ENCODE measurements at regions not wholly inside any gene's neighbourhood (a gene's known extent, or its start where the extent isn't known, plus 50 kb on each side); places are given as distances from the start of the nearest gene placed in this dataset.

DNA sequence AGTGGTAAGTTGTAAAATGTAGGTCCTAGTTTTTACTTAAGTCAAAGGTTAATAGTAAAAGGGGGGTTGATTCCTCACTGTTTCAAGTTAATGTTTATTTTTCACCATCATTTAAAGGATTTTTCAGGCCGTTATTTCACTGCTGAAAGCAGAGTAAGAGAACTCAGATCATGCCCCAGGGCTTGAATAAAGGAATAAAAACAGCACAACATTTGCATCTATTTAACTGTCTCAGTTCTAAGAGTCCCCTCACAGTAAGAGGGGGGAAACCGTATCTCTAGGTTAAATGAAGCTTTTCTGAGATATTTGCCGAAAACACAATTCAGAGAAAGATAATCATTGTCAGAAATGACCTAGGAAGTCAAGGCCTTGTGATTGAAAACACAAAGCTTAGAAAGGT, 138.2 kb upstream of the KCTD1 start:
- H3K27me3 ChIP-seq: no peaks in the 10 kb centered on the region
- no peaks in the 10 kb centered on the region for H3K9me3 ChIP-seq
- DNase-seq: no peak
- no peak for ATAC-seq
- TF ChIP-seq POLR2A (IDR thresholded peaks at IDR 0.05): no peak
- no peak for TF ChIP-seq CTCF (IDR thresholded peaks at IDR 0.05 in 4 of 5, conservative IDR thresholded peaks at IDR 0.05 in 1 of 5)
- in situ Hi-C loops (cut with MboI; ENCODE audit: low sequenced_read_pairs in 4 of 4): no loop called here
- H3K27ac ChIP-seq: no peak overlapping the region
- no peaks in the 10 kb centered on the region for H3K36me3 ChIP-seq
- intact Hi-C loops (cut with DNase I; ENCODE audit: low total_unique reads): no loop called here
- no peaks in the 10 kb centered on the region for H3K4me1 ChIP-seq
- no peak overlapping the region for H3K4me3 ChIP-seq

GRCh38 chr18:26685438-26686157, 137.2 kb upstream of the KCTD1 start:
- ATAC-seq: no peak
- no peaks in the 10 kb centered on the region for H3K36me3 ChIP-seq

DNA sequence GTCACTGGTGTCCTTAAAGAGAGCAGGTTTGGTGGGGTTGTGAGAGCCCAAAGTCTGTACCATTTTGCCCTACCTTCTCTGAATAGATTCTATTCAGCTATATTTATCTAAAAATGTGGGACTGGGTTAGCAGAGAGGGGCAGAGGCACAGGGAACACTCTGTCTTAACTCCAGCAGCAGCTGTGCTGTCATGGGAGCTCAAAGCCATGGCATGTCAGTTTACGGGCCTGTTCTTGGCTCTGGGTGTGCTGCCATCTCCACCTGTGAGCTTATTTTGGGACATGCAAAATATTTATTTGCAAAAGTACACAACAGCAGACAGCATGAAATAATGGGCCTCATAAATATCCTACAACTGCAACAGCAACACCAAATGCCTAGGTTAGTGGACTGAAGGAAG, 129.6 kb upstream of the KCTD1 start:
- Histone ChIP-seq H3K4me3 (no peak overlapping the region), H3K27me3 (no peaks in the 10 kb centered on the region), H3K27ac (peak overlapping the region in 1 of 4 donors; percentile 53), H3K9me3 (no peaks in the 10 kb centered on the region), H3K4me1 (peaks cover 0 to 6% of the 10 kb centered on the region in 2 donors), H3K36me3 (no peaks in the 10 kb centered on the region)
- intact Hi-C loops (cut with DNase I; ENCODE audit: low total_unique reads) (no loop called here), in situ Hi-C loops (cut with MboI; ENCODE audit: low sequenced_read_pairs in 4 of 4) (no loop called here)
- no peak for TF ChIP-seq POLR2A (IDR thresholded peaks at IDR 0.05)
- TF ChIP-seq CTCF (IDR thresholded peaks at IDR 0.05 in 4 of 5, conservative IDR thresholded peaks at IDR 0.05 in 1 of 5): no peak
- peak in 1 of 2 donors; percentile 80 for ATAC-seq
- peak in 1 of 2 donors; percentile 25 for DNase-seq

More at GRCh38 chr18:26685438-26686157, 137.2 kb upstream of the KCTD1 start:
- H3K4me3 ChIP-seq: no peak overlapping the region
- TF ChIP-seq POLR2A (IDR thresholded peaks at IDR 0.05) (no peak), CTCF (IDR thresholded peaks at IDR 0.05 in 4 of 5, conservative IDR thresholded peaks at IDR 0.05 in 1 of 5) (no peak)
- H3K27me3 ChIP-seq: no peaks in the 10 kb centered on the region
- no peaks in the 10 kb centered on the region for H3K4me1 ChIP-seq
- H3K9me3 ChIP-seq: no peaks in the 10 kb centered on the region
- H3K27ac ChIP-seq: no peak overlapping the region
- in situ Hi-C loops (cut with MboI; ENCODE audit: low sequenced_read_pairs in 4 of 4): no loop called here
- no peak for DNase-seq
- intact Hi-C loops (cut with DNase I; ENCODE audit: low total_unique reads): no loop called here

DNA sequence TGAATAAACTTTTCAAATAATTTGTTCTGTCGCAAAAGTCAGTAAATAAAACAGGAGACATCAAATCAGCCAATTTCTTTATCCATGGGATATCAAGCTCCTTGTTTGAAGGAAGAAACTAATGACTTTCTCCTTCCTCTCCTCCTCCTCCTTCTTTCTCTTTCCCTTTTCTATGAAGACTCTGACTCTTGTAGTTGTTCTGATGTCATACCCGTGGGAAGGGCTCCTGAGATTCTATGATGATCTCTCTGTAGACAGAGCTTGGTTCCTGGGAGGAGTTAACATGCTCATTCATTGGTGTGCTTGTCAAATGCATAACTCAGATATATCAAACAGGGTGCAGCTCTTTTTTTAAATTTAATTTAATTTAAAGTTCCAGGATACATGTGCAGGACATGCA, 118.7 kb upstream of the KCTD1 start:
- TF ChIP-seq CTCF (IDR thresholded peaks at IDR 0.05 in 4 of 5, conservative IDR thresholded peaks at IDR 0.05 in 1 of 5) (no peak), POLR2A (IDR thresholded peaks at IDR 0.05) (no peak)
- H3K9me3 ChIP-seq: no peaks in the 10 kb centered on the region
- H3K36me3 ChIP-seq: no peaks in the 10 kb centered on the region
- H3K27me3 ChIP-seq: peaks cover 0 to 5% (median 3%) of the 10 kb centered on the region in 3 donors
- H3K4me1 ChIP-seq: no peaks in the 10 kb centered on the region
- intact Hi-C loops (cut with DNase I; ENCODE audit: low total_unique reads): no loop called here
- in situ Hi-C loops (cut with MboI; ENCODE audit: low sequenced_read_pairs in 4 of 4): no loop called here
- no peak overlapping the region for H3K4me3 ChIP-seq
- H3K27ac ChIP-seq: no peak overlapping the region
- DNase-seq: no peak
- no peak for ATAC-seq

- DNase-seq (no peak), ATAC-seq (no peak)
- Histone ChIP-seq H3K4me3 (no peak overlapping the region), H3K27me3 (peaks cover 19 to 40% (median 27%) of the 10 kb centered on the region in 3 donors), H3K36me3 (no peaks in the 10 kb centered on the region), H3K4me1 (peaks cover under 1% of the 10 kb centered on the region in 2 donors), H3K9me3 (no peaks in the 10 kb centered on the region), H3K27ac (no peak overlapping the region)
- in situ Hi-C loops (cut with MboI; ENCODE audit: low sequenced_read_pairs in 4 of 4) (no loop called here), intact Hi-C loops (cut with DNase I; ENCODE audit: low total_unique reads) (no loop called here)
- TF ChIP-seq POLR2A (IDR thresholded peaks at IDR 0.05) (no peak), CTCF (IDR thresholded peaks at IDR 0.05 in 4 of 5, conservative IDR thresholded peaks at IDR 0.05 in 1 of 5) (no peak)
Measured at GRCh38 chr18:26662996-26663395, 114.6 kb upstream of the KCTD1 start.

Measured in gastrocnemius medialis (tissue), 4 donors.